Calu3 (cell line): ENCODE measurements at regions not wholly inside any gene's neighbourhood (a gene's known extent, or its start where the extent isn't known, plus 50 kb on each side); places are given as distances from the start of the nearest gene placed in this dataset.

Experiments
- BruUV-seq: library from RNA; stranded (reverse); fragments of 400-500 nt; replicated peaks from 2 replicates; lab custom pipeline; 2021; lab: Mats Ljungman, UMichigan
- CTCF ChIA-PET: fragments of 300-600 bp; sonication (Branson Sonifier 250); formaldehyde crosslinking; loops from one replicate; lab custom pipeline; 2022; ENCODE audit warnings: antibody characterized with exemption; lab: Charles Lee
- DNase-seq: peaks from one replicate; pipeline ENCODE4 v3.0.0; 2022
- H3K27ac Mint-ChIP-seq: one replicate; pipeline ENCODE4 v1.8.0; 2022; ENCODE audit warnings: mixed read lengths; ENCODE audit not compliant: unreplicated experiment
- H3K27me3 Mint-ChIP-seq: one replicate; pipeline ENCODE4 v1.8.0; 2022; ENCODE audit warnings: mixed read lengths; ENCODE audit not compliant: unreplicated experiment
- H3K36me3 Mint-ChIP-seq: one replicate; pipeline ENCODE4 v1.8.0; 2022; ENCODE audit warnings: mild to moderate bottlenecking, moderate library complexity, mixed read lengths; ENCODE audit not compliant: insufficient read depth, unreplicated experiment
- H3K4me1 Mint-ChIP-seq: one replicate; pipeline ENCODE4 v1.8.0; 2022; ENCODE audit warnings: mild to moderate bottlenecking, low read depth, mixed read lengths; ENCODE audit not compliant: unreplicated experiment
- H3K4me3 Mint-ChIP-seq: one replicate; pipeline ENCODE4 v1.8.0; 2022; ENCODE audit warnings: mild to moderate bottlenecking, low read depth, moderate library complexity, mixed read lengths; ENCODE audit not compliant: unreplicated experiment
- H3K9me3 Mint-ChIP-seq: one replicate; pipeline ENCODE4 v1.8.0; 2022; ENCODE audit warnings: low read depth, mixed read lengths; ENCODE audit not compliant: unreplicated experiment
- CTCF ChIP-seq: fragments of 200-600 bp; IDR thresholded peaks from one replicate; pipeline ENCODE4 v1.8.0; 2022; ENCODE audit warnings: antibody characterized with exemption; ENCODE audit not compliant: unreplicated experiment
- intact Hi-C: fragments of 100-400 bp; cut with micrococcal nuclease; formaldehyde crosslinking; loops from one replicate; pipeline ENCODE4 v1.10.0; 2022; ENCODE audit not compliant: unreplicated experiment

DNA sequence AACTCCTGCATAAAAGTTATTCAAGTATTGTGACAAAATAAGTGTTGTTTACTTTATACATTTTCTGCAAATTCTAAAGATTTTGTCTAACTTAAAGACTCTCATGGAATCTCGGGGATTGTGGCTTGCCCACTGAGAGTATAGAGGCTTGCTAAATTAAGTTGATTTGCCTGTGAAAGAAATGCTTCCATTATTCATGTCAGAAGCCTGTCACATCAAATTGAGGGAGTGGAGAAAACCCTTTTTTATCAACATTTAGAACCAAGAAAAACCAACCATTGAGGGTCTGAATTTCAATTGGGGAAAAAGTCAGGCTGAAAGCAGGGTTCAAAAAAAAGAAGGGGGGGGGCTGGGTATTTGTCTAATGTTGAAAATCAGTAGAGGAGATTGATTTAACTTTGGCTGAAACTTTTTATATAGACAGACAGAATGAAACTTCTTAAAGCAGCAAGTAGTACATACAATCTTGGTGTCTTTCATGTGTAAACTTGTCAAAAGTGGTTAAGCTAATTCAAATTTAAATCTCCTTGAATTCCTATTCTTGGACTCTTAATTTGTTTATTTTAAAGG, 144.8 kb upstream of the CXorf66 start:
- H3K27me3 Mint-ChIP-seq = no peaks in the 10 kb centered on the region
- TF ChIP-seq CTCF = no peak
- intact Hi-C loops = no loop called here
- BruUV-seq = no TSS peak
- H3K4me1 Mint-ChIP-seq = no peaks in the 10 kb centered on the region
- no peak for DNase-seq
- no peak overlapping the region for H3K27ac Mint-ChIP-seq
- no peaks in the 10 kb centered on the region for H3K9me3 Mint-ChIP-seq
- no peak overlapping the region for H3K4me3 Mint-ChIP-seq
- no peaks in the 10 kb centered on the region for H3K36me3 Mint-ChIP-seq
- CTCF ChIA-PET = no interaction called here

DNA sequence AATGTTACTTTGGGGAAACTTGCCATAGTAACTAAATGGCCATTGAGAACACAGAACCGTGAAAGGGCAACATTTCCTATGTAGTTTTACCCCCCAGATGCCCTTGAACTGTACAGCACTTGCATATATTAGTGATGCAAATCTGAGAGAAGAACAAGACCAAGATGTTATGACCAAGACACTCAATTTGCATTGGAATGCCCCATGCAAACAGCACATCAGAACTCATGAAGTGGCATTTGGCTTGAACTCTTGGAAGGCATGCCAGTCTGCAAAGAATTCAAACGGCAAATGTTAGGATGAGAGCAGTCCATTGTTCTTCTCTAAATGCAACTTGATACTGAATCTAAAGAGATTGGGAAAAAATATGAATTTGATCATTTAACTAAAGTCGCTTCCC, 139.4 kb upstream of the CXorf66 start:
- Mint-ChIP-seq H3K4me1 (no peaks in the 10 kb centered on the region), H3K4me3 (no peak overlapping the region), H3K27ac (no peak overlapping the region), H3K36me3 (no peaks in the 10 kb centered on the region), H3K27me3 (no peaks in the 10 kb centered on the region), H3K9me3 (no peaks in the 10 kb centered on the region)
- intact Hi-C loops = no loop called here
- DNase-seq = no peak
- no peak for TF ChIP-seq CTCF
- BruUV-seq = no TSS peak
- CTCF ChIA-PET = no interaction called here

GRCh38 chrX:140099221-140099620, 133.9 kb upstream of the CXorf66 start:
- H3K27me3 Mint-ChIP-seq = peaks cover 29% of the 10 kb centered on the region
- intact Hi-C loops = no loop called here
- no peak for TF ChIP-seq CTCF
- H3K27ac Mint-ChIP-seq = no peak overlapping the region
- H3K4me1 Mint-ChIP-seq = no peaks in the 10 kb centered on the region
- DNase-seq = no peak
- H3K36me3 Mint-ChIP-seq = no peaks in the 10 kb centered on the region
- no TSS peak for BruUV-seq
- no peak overlapping the region for H3K4me3 Mint-ChIP-seq
- no peaks in the 10 kb centered on the region for H3K9me3 Mint-ChIP-seq
- CTCF ChIA-PET = no interaction called here

DNA sequence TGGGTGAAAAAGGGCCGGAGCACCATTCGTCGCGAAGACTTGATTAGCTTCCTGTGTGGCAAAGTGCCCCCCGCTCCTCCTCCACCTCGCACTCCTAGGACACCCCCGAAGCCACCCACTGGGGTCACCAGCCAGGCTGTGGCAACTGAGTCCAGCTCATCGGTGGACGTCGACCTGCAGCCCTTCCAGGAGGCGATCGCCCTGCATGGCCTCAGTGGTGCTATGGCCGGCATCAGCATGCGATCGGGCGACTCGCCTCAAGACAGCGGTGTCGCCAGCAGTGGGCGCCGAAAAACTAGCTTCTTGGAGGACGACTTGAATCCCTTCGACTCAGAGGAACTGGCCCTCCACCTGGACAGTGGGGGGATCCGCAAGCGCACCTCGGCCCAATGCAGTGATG, 126.8 kb upstream of the CXorf66 start:
- DNase-seq = no peak
- CTCF ChIA-PET = no interaction called here
- Mint-ChIP-seq H3K4me1 (no peaks in the 10 kb centered on the region), H3K4me3 (no peak overlapping the region), H3K27ac (no peak overlapping the region), H3K27me3 (peaks cover 19% of the 10 kb centered on the region), H3K36me3 (no peaks in the 10 kb centered on the region), H3K9me3 (no peaks in the 10 kb centered on the region)
- BruUV-seq = no TSS peak
- intact Hi-C loops = no loop called here
- TF ChIP-seq CTCF = no peak
